ENCODE measurements at regions not wholly inside any gene's neighbourhood (a gene's known extent, or its start where the extent isn't known, plus 50 kb on each side); places are given as distances from the start of the nearest gene placed in this dataset.

GRCh38 chr5:3996707-3997336 lies 401.2 kb downstream of the IRX1 start:
- no peak overlapping the region for H3K4me3 ChIP-seq (ENCODE audit: low read length in 2 of 2)
- H3K27ac ChIP-seq (ENCODE audit: low read depth in 2 of 2, low read length in 2 of 2): no peak overlapping the region
- H3K36me3 ChIP-seq (ENCODE audit: control insufficient read depth in 2 of 2, insufficient read depth in 2 of 2, low read length in 2 of 2): no peaks in the 10 kb centered on the region
- no peaks in the 10 kb centered on the region for H3K4me1 ChIP-seq (ENCODE audit: control insufficient read depth in 2 of 2, insufficient read depth in 2 of 2, low read length in 2 of 2)
- H3K9me3 ChIP-seq (ENCODE audit: control insufficient read depth in 2 of 2, low read length in 2 of 2): peaks cover 0 to 4% of the 10 kb centered on the region in 2 donors
- no peak overlapping the region for H3K9ac ChIP-seq (ENCODE audit: low read depth in 1 of 2, low read length in 2 of 2)
- no peaks in the 10 kb centered on the region for H3K27me3 ChIP-seq (ENCODE audit: control insufficient read depth in 2 of 2, insufficient read depth in 2 of 2, low read length in 2 of 2)

GRCh38 chr5:3997670-3998069 lies 402.0 kb downstream of the IRX1 start:
- Histone ChIP-seq H3K9me3 (ENCODE audit: control insufficient read depth in 2 of 2, low read length in 2 of 2) (peaks cover 0 to 4% of the 10 kb centered on the region in 2 donors), H3K27me3 (ENCODE audit: control insufficient read depth in 2 of 2, insufficient read depth in 2 of 2, low read length in 2 of 2) (no peaks in the 10 kb centered on the region), H3K4me3 (ENCODE audit: low read length in 2 of 2) (no peak overlapping the region), H3K4me1 (ENCODE audit: control insufficient read depth in 2 of 2, insufficient read depth in 2 of 2, low read length in 2 of 2) (no peaks in the 10 kb centered on the region), H3K9ac (ENCODE audit: low read depth in 1 of 2, low read length in 2 of 2) (no peak overlapping the region), H3K36me3 (ENCODE audit: control insufficient read depth in 2 of 2, insufficient read depth in 2 of 2, low read length in 2 of 2) (no peaks in the 10 kb centered on the region), H3K27ac (ENCODE audit: low read depth in 2 of 2, low read length in 2 of 2) (no peak overlapping the region)

GRCh38 chr5:3999929-4000328 lies 404.3 kb downstream of the IRX1 start:
- no peaks in the 10 kb centered on the region for H3K4me1 ChIP-seq (ENCODE audit: control insufficient read depth in 2 of 2, insufficient read depth in 2 of 2, low read length in 2 of 2)
- no peaks in the 10 kb centered on the region for H3K27me3 ChIP-seq (ENCODE audit: control insufficient read depth in 2 of 2, insufficient read depth in 2 of 2, low read length in 2 of 2)
- no peak overlapping the region for H3K4me3 ChIP-seq (ENCODE audit: low read length in 2 of 2)
- H3K36me3 ChIP-seq (ENCODE audit: control insufficient read depth in 2 of 2, insufficient read depth in 2 of 2, low read length in 2 of 2): no peaks in the 10 kb centered on the region
- peaks cover 0 to 5% of the 10 kb centered on the region in 2 donors for H3K9me3 ChIP-seq (ENCODE audit: control insufficient read depth in 2 of 2, low read length in 2 of 2)
- H3K9ac ChIP-seq (ENCODE audit: low read depth in 1 of 2, low read length in 2 of 2): no peak overlapping the region
- no peak overlapping the region for H3K27ac ChIP-seq (ENCODE audit: low read depth in 2 of 2, low read length in 2 of 2)

- Histone ChIP-seq H3K4me1 (ENCODE audit: control insufficient read depth in 2 of 2, insufficient read depth in 2 of 2, low read length in 2 of 2) (no peaks in the 10 kb centered on the region), H3K27me3 (ENCODE audit: control insufficient read depth in 2 of 2, insufficient read depth in 2 of 2, low read length in 2 of 2) (no peaks in the 10 kb centered on the region), H3K9ac (ENCODE audit: low read depth in 1 of 2, low read length in 2 of 2) (no peak overlapping the region), H3K4me3 (ENCODE audit: low read length in 2 of 2) (no peak overlapping the region), H3K9me3 (ENCODE audit: control insufficient read depth in 2 of 2, low read length in 2 of 2) (peaks cover 0 to 4% of the 10 kb centered on the region in 2 donors), H3K36me3 (ENCODE audit: control insufficient read depth in 2 of 2, insufficient read depth in 2 of 2, low read length in 2 of 2) (no peaks in the 10 kb centered on the region), H3K27ac (ENCODE audit: low read depth in 2 of 2, low read length in 2 of 2) (no peak overlapping the region)
These were observed 405.4 kb downstream of the IRX1 start for GRCh38 chr5:4001004-4001403.

GRCh38 chr5:4001758-4002533 lies 406.3 kb downstream of the IRX1 start:
- Histone ChIP-seq H3K4me3 (ENCODE audit: low read length in 2 of 2) (no peak overlapping the region), H3K27me3 (ENCODE audit: control insufficient read depth in 2 of 2, insufficient read depth in 2 of 2, low read length in 2 of 2) (no peaks in the 10 kb centered on the region), H3K4me1 (ENCODE audit: control insufficient read depth in 2 of 2, insufficient read depth in 2 of 2, low read length in 2 of 2) (no peaks in the 10 kb centered on the region), H3K9me3 (ENCODE audit: control insufficient read depth in 2 of 2, low read length in 2 of 2) (peaks cover 0 to 4% of the 10 kb centered on the region in 2 donors), H3K9ac (ENCODE audit: low read depth in 1 of 2, low read length in 2 of 2) (no peak overlapping the region), H3K36me3 (ENCODE audit: control insufficient read depth in 2 of 2, insufficient read depth in 2 of 2, low read length in 2 of 2) (no peaks in the 10 kb centered on the region), H3K27ac (ENCODE audit: low read depth in 2 of 2, low read length in 2 of 2) (no peak overlapping the region)

- Histone ChIP-seq H3K4me1 (ENCODE audit: control insufficient read depth in 2 of 2, insufficient read depth in 2 of 2, low read length in 2 of 2) (no peaks in the 10 kb centered on the region), H3K27me3 (ENCODE audit: control insufficient read depth in 2 of 2, insufficient read depth in 2 of 2, low read length in 2 of 2) (no peaks in the 10 kb centered on the region), H3K4me3 (ENCODE audit: low read length in 2 of 2) (no peak overlapping the region), H3K36me3 (ENCODE audit: control insufficient read depth in 2 of 2, insufficient read depth in 2 of 2, low read length in 2 of 2) (no peaks in the 10 kb centered on the region), H3K27ac (ENCODE audit: low read depth in 2 of 2, low read length in 2 of 2) (no peak overlapping the region), H3K9me3 (ENCODE audit: control insufficient read depth in 2 of 2, low read length in 2 of 2) (peaks cover 0 to 2% of the 10 kb centered on the region in 2 donors), H3K9ac (ENCODE audit: low read depth in 1 of 2, low read length in 2 of 2) (no peak overlapping the region)
These were observed 409.7 kb downstream of the IRX1 start for GRCh38 chr5:4005335-4005734.

DNA sequence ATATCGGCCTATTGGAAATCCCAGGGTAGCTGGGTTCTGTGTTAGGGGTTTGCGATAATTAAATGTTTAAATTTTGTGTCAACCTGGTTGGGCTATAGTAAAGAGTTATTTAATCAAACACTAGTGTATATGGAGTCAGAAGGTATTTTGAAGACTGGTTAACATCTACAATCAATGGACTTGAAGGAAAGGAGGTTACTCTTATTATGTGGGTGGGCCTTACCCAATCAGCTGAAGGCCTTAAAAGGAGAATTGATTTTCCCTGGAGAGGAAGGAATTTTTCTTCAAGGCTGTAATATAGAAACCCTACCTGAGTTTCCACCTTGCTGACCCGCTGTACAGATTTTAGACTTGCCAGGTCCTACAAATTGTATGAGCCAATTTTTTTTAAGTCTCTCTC lies 411.4 kb downstream of the IRX1 start:
- Histone ChIP-seq H3K27ac (ENCODE audit: low read depth in 2 of 2, low read length in 2 of 2) (no peak overlapping the region), H3K4me1 (ENCODE audit: control insufficient read depth in 2 of 2, insufficient read depth in 2 of 2, low read length in 2 of 2) (no peaks in the 10 kb centered on the region), H3K27me3 (ENCODE audit: control insufficient read depth in 2 of 2, insufficient read depth in 2 of 2, low read length in 2 of 2) (no peaks in the 10 kb centered on the region), H3K36me3 (ENCODE audit: control insufficient read depth in 2 of 2, insufficient read depth in 2 of 2, low read length in 2 of 2) (no peaks in the 10 kb centered on the region), H3K9me3 (ENCODE audit: control insufficient read depth in 2 of 2, low read length in 2 of 2) (peaks cover 0 to 2% of the 10 kb centered on the region in 2 donors), H3K9ac (ENCODE audit: low read depth in 1 of 2, low read length in 2 of 2) (no peak overlapping the region), H3K4me3 (ENCODE audit: low read length in 2 of 2) (no peak overlapping the region)

- Histone ChIP-seq H3K4me1 (ENCODE audit: control insufficient read depth in 2 of 2, insufficient read depth in 2 of 2, low read length in 2 of 2) (no peaks in the 10 kb centered on the region), H3K9me3 (ENCODE audit: control insufficient read depth in 2 of 2, low read length in 2 of 2) (peaks cover 0 to 2% of the 10 kb centered on the region in 2 donors), H3K9ac (ENCODE audit: low read depth in 1 of 2, low read length in 2 of 2) (no peak overlapping the region), H3K4me3 (ENCODE audit: low read length in 2 of 2) (no peak overlapping the region), H3K27ac (ENCODE audit: low read depth in 2 of 2, low read length in 2 of 2) (no peak overlapping the region), H3K36me3 (ENCODE audit: control insufficient read depth in 2 of 2, insufficient read depth in 2 of 2, low read length in 2 of 2) (no peaks in the 10 kb centered on the region), H3K27me3 (ENCODE audit: control insufficient read depth in 2 of 2, insufficient read depth in 2 of 2, low read length in 2 of 2) (no peaks in the 10 kb centered on the region)
These were observed 416.3 kb downstream of the IRX1 start for GRCh38 chr5:4011943-4012342.

DNA sequence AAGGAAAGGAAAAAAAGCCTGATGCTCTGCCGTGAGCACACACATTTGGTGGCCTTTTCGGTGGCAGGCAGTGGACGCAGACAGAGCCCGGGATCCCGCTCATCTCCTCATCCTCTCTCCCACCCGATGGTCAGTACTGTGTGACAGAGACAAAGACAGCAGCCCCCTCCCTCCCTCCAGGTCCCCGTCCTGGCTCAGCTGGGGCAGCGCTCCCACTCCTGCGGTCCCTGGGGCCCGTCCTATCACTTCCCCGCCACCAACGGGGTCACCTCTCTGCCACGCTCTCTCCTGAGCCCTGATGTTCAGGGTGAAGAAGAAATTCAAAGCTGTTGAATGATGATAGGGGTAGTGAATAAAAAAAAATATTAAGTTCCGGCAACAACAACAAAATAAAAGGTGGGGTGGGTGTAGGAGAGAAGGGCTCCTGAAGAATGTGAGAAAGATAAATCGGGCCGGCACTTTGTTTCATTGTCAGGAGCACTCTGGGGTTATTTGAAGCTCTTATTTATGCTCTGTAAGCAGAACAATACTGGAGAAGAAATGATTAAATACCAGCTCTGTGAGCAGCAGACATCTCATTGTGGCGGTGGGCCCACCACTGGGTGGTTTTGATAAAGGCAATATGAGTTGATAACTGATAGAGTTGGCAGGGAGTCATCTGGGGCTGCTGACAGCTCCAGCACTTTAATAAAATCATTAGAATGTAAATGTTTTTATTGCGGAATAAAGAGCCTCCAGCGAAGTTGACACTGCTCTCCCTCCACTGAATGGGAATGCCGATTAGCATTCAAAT lies 417.7 kb downstream of the IRX1 start:
- Histone ChIP-seq H3K4me1 (ENCODE audit: control insufficient read depth in 2 of 2, insufficient read depth in 2 of 2, low read length in 2 of 2) (no peaks in the 10 kb centered on the region), H3K27me3 (ENCODE audit: control insufficient read depth in 2 of 2, insufficient read depth in 2 of 2, low read length in 2 of 2) (no peaks in the 10 kb centered on the region), H3K27ac (ENCODE audit: low read depth in 2 of 2, low read length in 2 of 2) (no peak overlapping the region), H3K4me3 (ENCODE audit: low read length in 2 of 2) (no peak overlapping the region), H3K9me3 (ENCODE audit: control insufficient read depth in 2 of 2, low read length in 2 of 2) (peaks cover 0 to 2% of the 10 kb centered on the region in 2 donors), H3K36me3 (ENCODE audit: control insufficient read depth in 2 of 2, insufficient read depth in 2 of 2, low read length in 2 of 2) (no peaks in the 10 kb centered on the region), H3K9ac (ENCODE audit: low read depth in 1 of 2, low read length in 2 of 2) (no peak overlapping the region)

DNA sequence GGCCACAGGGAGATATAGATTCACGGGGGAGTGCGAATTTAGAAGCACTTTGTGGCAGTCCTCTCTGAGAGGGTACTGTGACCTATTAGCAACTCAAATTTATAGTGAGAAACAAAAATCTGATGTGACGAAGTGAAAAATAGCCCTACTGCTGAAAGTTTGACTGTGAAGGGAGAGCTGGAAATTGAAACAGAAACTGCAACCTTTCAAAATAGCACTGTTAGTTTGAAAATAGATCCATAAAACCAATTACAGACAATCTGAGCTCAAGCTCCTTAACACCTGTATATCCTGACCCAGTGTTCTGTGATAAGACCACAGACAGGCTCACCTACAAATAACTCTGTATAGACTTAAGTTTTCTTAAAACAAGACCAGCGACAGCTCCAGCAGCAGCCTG lies 420.1 kb downstream of the IRX1 start:
- Histone ChIP-seq H3K9me3 (ENCODE audit: control insufficient read depth in 2 of 2, low read length in 2 of 2) (peaks cover 0 to 2% of the 10 kb centered on the region in 2 donors), H3K4me3 (ENCODE audit: low read length in 2 of 2) (no peak overlapping the region), H3K9ac (ENCODE audit: low read depth in 1 of 2, low read length in 2 of 2) (no peak overlapping the region), H3K27ac (ENCODE audit: low read depth in 2 of 2, low read length in 2 of 2) (no peak overlapping the region), H3K36me3 (ENCODE audit: control insufficient read depth in 2 of 2, insufficient read depth in 2 of 2, low read length in 2 of 2) (no peaks in the 10 kb centered on the region), H3K27me3 (ENCODE audit: control insufficient read depth in 2 of 2, insufficient read depth in 2 of 2, low read length in 2 of 2) (no peaks in the 10 kb centered on the region), H3K4me1 (ENCODE audit: control insufficient read depth in 2 of 2, insufficient read depth in 2 of 2, low read length in 2 of 2) (peaks cover 0 to 2% of the 10 kb centered on the region in 2 donors)
